DOHH2 (cell line): ENCODE measurements at regions not wholly inside any gene's neighbourhood (a gene's known extent, or its start where the extent isn't known, plus 50 kb on each side); places are given as distances from the start of the nearest gene placed in this dataset.

Experiments
- CTCF ChIP-seq: fragments of 200-600 bp; sonication (generic); IDR thresholded peaks from one replicate; pipeline ENCODE4 v1.5.1; 2014; ENCODE audit warnings: antibody characterized with exemption, mild to moderate bottlenecking, low read depth, low read length; ENCODE audit not compliant: poor library complexity, severe bottlenecking
- EZH2phosphoT487 ChIP-seq: fragments of 200-600 bp; sonication (generic); IDR thresholded peaks from 2 replicates; pipeline ENCODE4 v1.6.1; 2017; ENCODE audit warnings: borderline replicate concordance, mild to moderate bottlenecking, antibody characterized with exemption, low read length, moderate library complexity, mixed read lengths

GRCh38 chr14:98200601-98201000 is 1071.4 kb downstream of the BCL11B start:
- TF ChIP-seq CTCF (no peak), EZH2phosphoT487 (no peak)
